Glutamatergic neuron (in vitro differentiated cells): ENCODE measurements at regions not wholly inside any gene's neighbourhood (a gene's known extent, or its start where the extent isn't known, plus 50 kb on each side); places are given as distances from the start of the nearest gene placed in this dataset.

Source experiments
- DNase-seq: peaks from one replicate; pipeline ENCODE4 v3.0.0; 2022
- H3K27ac Mint-ChIP-seq: one replicate; pipeline ENCODE4 v1.8.0; 2020; ENCODE audit warnings: mild to moderate bottlenecking, mixed read lengths, inconsistent platforms; ENCODE audit not compliant: unreplicated experiment
- H3K27me3 Mint-ChIP-seq: one replicate; pipeline ENCODE4 v1.8.0; 2020; ENCODE audit warnings: mild to moderate bottlenecking, moderate library complexity, mixed read lengths, inconsistent platforms; ENCODE audit not compliant: unreplicated experiment
- H3K36me3 Mint-ChIP-seq: one replicate; pipeline ENCODE4 v1.8.0; 2020; ENCODE audit warnings: mild to moderate bottlenecking, mixed read lengths, inconsistent platforms; ENCODE audit not compliant: unreplicated experiment
- H3K4me1 Mint-ChIP-seq: one replicate; pipeline ENCODE4 v1.8.0; 2020; ENCODE audit warnings: mild to moderate bottlenecking, low read depth, mixed read lengths, inconsistent platforms; ENCODE audit not compliant: unreplicated experiment
- H3K4me3 Mint-ChIP-seq: one replicate; pipeline ENCODE4 v1.8.0; 2020; ENCODE audit warnings: mild to moderate bottlenecking, mixed read lengths, inconsistent platforms; ENCODE audit not compliant: unreplicated experiment
- H3K9me3 Mint-ChIP-seq: one replicate; pipeline ENCODE4 v1.8.0; 2020; ENCODE audit warnings: mild to moderate bottlenecking, moderate library complexity, mixed read lengths, inconsistent platforms; ENCODE audit not compliant: unreplicated experiment
- TF ChIP-seq, protein P1 (sequence below): fragments of 200-600 bp; sonication (generic); IDR thresholded peaks from one replicate; pipeline ENCODE4 v1.5.0; 2021; ENCODE audit not compliant: partially characterized antibody, unreplicated experiment

DNA sequence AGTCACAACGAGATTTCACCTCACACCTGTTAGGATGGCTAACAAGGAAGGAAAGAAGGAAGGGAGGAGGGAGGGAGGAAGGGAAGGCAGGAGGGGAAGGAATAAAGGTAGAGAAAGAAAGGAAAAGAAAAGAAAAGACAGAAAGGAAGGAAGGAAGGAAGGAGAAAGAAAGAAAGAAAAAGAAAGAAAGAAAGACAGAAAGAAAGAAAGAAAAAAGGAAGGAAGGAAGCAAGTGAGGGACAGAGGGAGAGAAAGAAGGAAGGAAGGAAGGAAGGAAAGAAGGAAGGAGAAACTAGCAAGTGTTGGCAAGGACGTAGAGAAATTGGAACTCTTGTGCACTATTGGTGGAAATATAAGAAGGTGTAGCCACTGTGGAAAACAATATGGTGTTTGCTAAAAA, 52.2 kb downstream of the CCDC185 start:
- H3K27me3 Mint-ChIP-seq = no peaks in the 10 kb centered on the region
- peaks cover 6% of the 10 kb centered on the region for H3K36me3 Mint-ChIP-seq
- H3K9me3 Mint-ChIP-seq = peaks cover 5% of the 10 kb centered on the region
- no peak for DNase-seq
- no peak overlapping the region for H3K27ac Mint-ChIP-seq
- H3K4me1 Mint-ChIP-seq = no peaks in the 10 kb centered on the region
- TF ChIP-seq, protein P1, sequence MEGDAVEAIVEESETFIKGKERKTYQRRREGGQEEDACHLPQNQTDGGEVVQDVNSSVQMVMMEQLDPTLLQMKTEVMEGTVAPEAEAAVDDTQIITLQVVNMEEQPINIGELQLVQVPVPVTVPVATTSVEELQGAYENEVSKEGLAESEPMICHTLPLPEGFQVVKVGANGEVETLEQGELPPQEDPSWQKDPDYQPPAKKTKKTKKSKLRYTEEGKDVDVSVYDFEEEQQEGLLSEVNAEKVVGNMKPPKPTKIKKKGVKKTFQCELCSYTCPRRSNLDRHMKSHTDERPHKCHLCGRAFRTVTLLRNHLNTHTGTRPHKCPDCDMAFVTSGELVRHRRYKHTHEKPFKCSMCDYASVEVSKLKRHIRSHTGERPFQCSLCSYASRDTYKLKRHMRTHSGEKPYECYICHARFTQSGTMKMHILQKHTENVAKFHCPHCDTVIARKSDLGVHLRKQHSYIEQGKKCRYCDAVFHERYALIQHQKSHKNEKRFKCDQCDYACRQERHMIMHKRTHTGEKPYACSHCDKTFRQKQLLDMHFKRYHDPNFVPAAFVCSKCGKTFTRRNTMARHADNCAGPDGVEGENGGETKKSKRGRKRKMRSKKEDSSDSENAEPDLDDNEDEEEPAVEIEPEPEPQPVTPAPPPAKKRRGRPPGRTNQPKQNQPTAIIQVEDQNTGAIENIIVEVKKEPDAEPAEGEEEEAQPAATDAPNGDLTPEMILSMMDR = no peak
- no peak overlapping the region for H3K4me3 Mint-ChIP-seq

DNA sequence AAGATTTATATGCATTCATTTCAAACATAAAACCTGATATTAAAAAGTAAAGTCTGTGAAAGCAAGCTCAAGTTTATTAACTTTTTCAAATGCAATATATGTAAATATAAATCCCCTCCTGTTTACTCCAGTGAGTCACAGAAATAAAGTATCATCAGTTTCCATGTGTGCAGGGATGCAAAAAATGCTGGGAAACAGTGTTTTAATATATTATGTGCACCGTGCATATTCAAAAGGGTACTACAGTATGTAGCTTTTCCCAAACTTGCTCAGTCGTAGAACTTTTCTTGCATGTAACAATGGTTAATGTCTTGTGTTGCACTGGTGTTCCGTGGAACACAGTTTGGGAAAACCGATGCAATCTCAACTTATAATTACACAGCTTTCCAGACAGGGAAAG, 60.7 kb downstream of the CCDC185 start:
- DNase-seq = no peak
- no peak overlapping the region for H3K27ac Mint-ChIP-seq
- H3K4me3 Mint-ChIP-seq = no peak overlapping the region
- no peaks in the 10 kb centered on the region for H3K27me3 Mint-ChIP-seq
- H3K4me1 Mint-ChIP-seq = no peaks in the 10 kb centered on the region
- no peaks in the 10 kb centered on the region for H3K9me3 Mint-ChIP-seq
- H3K36me3 Mint-ChIP-seq = no peaks in the 10 kb centered on the region
- TF ChIP-seq, protein P1 = no peak

DNA sequence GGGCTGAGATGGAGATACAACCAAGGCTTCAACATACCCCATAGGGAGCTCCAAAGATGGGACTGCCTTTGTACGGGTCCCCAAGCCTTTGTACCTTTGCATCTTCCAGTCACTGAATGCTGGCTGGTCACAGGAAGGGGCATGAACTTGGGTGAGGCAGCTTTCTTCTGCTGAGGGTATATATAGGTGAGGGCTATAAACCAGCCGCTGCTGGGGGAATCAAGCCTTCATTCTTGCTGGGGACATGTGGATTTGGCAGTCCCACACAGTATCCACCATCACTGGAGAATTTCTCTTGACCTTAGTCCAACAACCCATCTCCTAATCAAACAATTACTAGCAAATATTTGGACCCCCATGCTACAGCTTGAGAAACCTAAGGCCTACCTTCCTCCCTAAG, 61.7 kb downstream of the CCDC185 start:
- no peak for DNase-seq
- H3K4me1 Mint-ChIP-seq = no peaks in the 10 kb centered on the region
- H3K27me3 Mint-ChIP-seq = no peaks in the 10 kb centered on the region
- H3K36me3 Mint-ChIP-seq = no peaks in the 10 kb centered on the region
- no peak overlapping the region for H3K4me3 Mint-ChIP-seq
- TF ChIP-seq, protein P1 = no peak
- H3K27ac Mint-ChIP-seq = no peak overlapping the region
- H3K9me3 Mint-ChIP-seq = no peaks in the 10 kb centered on the region

DNA sequence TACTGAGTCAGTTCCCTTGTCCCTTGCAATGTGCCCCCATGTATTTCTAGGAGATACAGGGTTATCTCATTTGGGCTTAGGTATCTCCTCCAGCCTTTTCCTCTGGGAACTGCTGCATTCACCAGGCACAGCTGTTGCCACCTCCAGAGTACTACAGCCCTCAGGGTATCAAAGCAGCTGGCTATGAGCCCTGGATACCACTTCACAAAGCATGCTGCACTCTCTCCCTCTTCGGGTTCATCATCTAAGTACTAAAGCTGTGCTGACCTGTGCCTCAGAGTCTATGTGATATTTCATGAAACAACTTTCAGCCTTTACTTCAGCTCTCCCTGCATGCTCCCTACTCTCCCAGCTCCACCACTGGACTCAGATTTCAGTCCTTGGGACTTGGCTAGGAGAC, 62.3 kb downstream of the CCDC185 start:
- TF ChIP-seq, protein P1 = no peak
- no peak overlapping the region for H3K27ac Mint-ChIP-seq
- H3K9me3 Mint-ChIP-seq = no peaks in the 10 kb centered on the region
- H3K27me3 Mint-ChIP-seq = no peaks in the 10 kb centered on the region
- no peaks in the 10 kb centered on the region for H3K4me1 Mint-ChIP-seq
- DNase-seq = no peak
- no peaks in the 10 kb centered on the region for H3K36me3 Mint-ChIP-seq
- no peak overlapping the region for H3K4me3 Mint-ChIP-seq

DNA sequence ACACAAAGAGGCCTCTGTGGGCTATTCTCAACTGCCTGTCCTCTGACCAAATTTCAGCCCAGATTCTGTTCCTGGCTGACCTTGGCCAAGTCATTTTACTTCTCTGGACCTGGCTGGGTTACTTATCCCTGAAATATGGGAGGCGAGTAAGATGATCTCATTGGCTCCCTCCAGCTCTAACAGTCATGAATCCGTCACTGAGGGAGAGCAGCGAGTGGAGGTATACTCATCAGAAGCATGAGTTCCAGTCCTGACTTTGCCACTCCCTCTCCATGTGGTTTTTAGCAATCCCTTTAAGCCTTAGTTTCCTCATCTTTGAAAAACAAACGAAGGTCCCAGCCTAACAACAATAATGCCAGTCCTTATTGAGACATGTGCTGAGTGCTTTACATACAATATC, 63.5 kb downstream of the CCDC185 start:
- no peak overlapping the region for H3K4me3 Mint-ChIP-seq
- no peaks in the 10 kb centered on the region for H3K9me3 Mint-ChIP-seq
- DNase-seq = no peak
- H3K36me3 Mint-ChIP-seq = no peaks in the 10 kb centered on the region
- no peaks in the 10 kb centered on the region for H3K4me1 Mint-ChIP-seq
- TF ChIP-seq, protein P1 = no peak
- no peaks in the 10 kb centered on the region for H3K27me3 Mint-ChIP-seq
- no peak overlapping the region for H3K27ac Mint-ChIP-seq
